Tibial nerve (tissue), 4 donors: ENCODE measurements at regions not wholly inside any gene's neighbourhood (a gene's known extent, or its start where the extent isn't known, plus 50 kb on each side); places are given as distances from the start of the nearest gene placed in this dataset.

Experiments
- DNase-seq, 2 donors: peaks; one replicate each; pipeline ENCODE4 v3.0.0-alpha.2; 2019; ENCODE audit warnings: low spot score in 2 of 2
- H3K27ac ChIP-seq, 4 donors: fragments of 200-600 bp; sonication (generic) in 3 of 4; one replicate each; pipeline ENCODE4 v1.5.1; 2017 to 2019; ENCODE audit warnings: mild to moderate bottlenecking in 1 of 4
- H3K27me3 ChIP-seq, 2 donors: fragments of 200-600 bp; sonication (generic) in 1 of 2; one replicate each; pipeline versions ENCODE4 v1.5.1 to v1.6.0; 2017 to 2019
- H3K36me3 ChIP-seq, 3 donors: fragments of 200-600 bp; sonication (generic); one replicate each; pipeline ENCODE4 v1.5.1; 2018 to 2019
- H3K4me1 ChIP-seq, 4 donors: fragments of 200-600 bp; sonication (generic) in 3 of 4; one replicate each; pipeline ENCODE4 v1.5.1; 2017 to 2019
- H3K4me3 ChIP-seq, 4 donors: fragments of 200-600 bp; sonication (generic) in 3 of 4; one replicate each; pipeline ENCODE4 v1.5.1; 2017 to 2019; ENCODE audit warnings: mild to moderate bottlenecking in 1 of 4, moderate library complexity in 1 of 4
- H3K9me3 ChIP-seq, 4 donors: fragments of 200-600 bp; sonication (generic) in 3 of 4; one replicate each; pipeline ENCODE4 v1.5.1; 2017 to 2019
- EP300 ChIP-seq, 2 donors: sonication (generic); formaldehyde crosslinking; IDR thresholded peaks; one replicate each; pipeline ENCODE4 v1.6.1; 2017; ENCODE audit warnings: antibody characterized with exemption in 2 of 2, mild to moderate bottlenecking in 1 of 2
- POLR2A ChIP-seq, 2 donors: fragments of 450-650 bp; IDR thresholded peaks; one replicate each; pipeline ENCODE4 v1.6.1; 2017; ENCODE audit warnings: antibody characterized with exemption in 2 of 2, mild to moderate bottlenecking in 2 of 2, moderate library complexity in 2 of 2
- WGBS, 2 donors: methylation state at CpG; one replicate each; pipeline ENCODE4 v1.1.5; 2018; 5-methylcytosine and 5-hydroxymethylcytosine counted together
- TF ChIP-seq, protein P1 (sequence below), 5 experiments: fragments of 200-600 bp in 3 of 5; fragments of 450-650 bp in 2 of 5; sonication (generic) in 3 of 5; IDR thresholded peaks; one replicate each; pipeline ENCODE4 v1.5.1; 2016 to 2019; ENCODE audit warnings: antibody characterized with exemption in 5 of 5, mild to moderate bottlenecking in 3 of 5, moderate library complexity in 2 of 5

DNA sequence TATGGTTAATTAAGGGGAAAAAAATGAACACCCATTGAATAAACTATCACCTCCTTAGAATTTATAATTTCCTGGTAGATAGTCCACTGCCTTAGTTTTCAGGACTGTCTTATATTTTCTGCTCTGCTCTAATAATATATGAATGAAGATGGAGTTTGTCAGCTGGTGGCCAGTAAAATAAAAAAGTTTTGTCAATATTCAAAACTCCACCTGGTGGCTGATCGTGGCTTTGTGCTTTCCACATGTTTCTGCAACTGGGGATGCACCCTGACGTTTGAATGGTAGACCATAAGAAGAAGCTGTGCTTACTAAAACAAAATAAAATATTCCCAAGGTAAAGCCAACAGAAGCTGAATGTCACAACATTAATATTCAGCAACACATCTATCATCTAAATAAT is 286.6 kb upstream of the IZUMO3 start:
- Histone ChIP-seq H3K27me3 (no peaks in the 10 kb centered on the region), H3K36me3 (no peaks in the 10 kb centered on the region), H3K9me3 (no peaks in the 10 kb centered on the region), H3K27ac (no peak overlapping the region), H3K4me3 (no peak overlapping the region), H3K4me1 (no peaks in the 10 kb centered on the region)
- WGBS, 2 donors, result 32% methylated on average over 2 of the region's 2 CpGs
- TF ChIP-seq EP300 (IDR thresholded peaks at IDR 0.05) (no peak), POLR2A (IDR thresholded peaks at IDR 0.05) (no peak)
- TF ChIP-seq, protein P1, sequence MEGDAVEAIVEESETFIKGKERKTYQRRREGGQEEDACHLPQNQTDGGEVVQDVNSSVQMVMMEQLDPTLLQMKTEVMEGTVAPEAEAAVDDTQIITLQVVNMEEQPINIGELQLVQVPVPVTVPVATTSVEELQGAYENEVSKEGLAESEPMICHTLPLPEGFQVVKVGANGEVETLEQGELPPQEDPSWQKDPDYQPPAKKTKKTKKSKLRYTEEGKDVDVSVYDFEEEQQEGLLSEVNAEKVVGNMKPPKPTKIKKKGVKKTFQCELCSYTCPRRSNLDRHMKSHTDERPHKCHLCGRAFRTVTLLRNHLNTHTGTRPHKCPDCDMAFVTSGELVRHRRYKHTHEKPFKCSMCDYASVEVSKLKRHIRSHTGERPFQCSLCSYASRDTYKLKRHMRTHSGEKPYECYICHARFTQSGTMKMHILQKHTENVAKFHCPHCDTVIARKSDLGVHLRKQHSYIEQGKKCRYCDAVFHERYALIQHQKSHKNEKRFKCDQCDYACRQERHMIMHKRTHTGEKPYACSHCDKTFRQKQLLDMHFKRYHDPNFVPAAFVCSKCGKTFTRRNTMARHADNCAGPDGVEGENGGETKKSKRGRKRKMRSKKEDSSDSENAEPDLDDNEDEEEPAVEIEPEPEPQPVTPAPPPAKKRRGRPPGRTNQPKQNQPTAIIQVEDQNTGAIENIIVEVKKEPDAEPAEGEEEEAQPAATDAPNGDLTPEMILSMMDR (IDR thresholded peaks at IDR 0.05), result no peak
- no peak for DNase-seq

DNA sequence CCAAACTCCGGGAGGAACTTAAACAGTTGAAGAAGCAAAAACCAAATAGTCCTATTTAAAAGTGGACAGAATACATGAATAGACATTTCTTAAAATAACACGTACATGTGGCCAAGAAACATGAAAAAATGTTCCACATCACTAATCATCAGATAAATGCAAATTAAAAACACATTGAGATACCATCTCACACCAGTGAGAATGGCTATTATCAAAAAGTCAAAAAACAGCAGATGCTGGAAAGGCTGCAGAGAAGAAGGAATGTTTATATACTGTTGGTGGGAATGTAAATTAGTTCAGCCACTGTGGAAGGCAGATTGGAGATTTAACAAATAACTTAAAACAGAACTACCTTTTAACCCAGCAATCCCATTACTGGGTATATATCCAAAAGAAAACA is 283.0 kb upstream of the IZUMO3 start:
- H3K4me1 ChIP-seq, result no peaks in the 10 kb centered on the region
- TF ChIP-seq EP300 (IDR thresholded peaks at IDR 0.05) (no peak), POLR2A (IDR thresholded peaks at IDR 0.05) (no peak)
- TF ChIP-seq, protein P1 (IDR thresholded peaks at IDR 0.05), result no peak
- DNase-seq, result no peak
- no peaks in the 10 kb centered on the region for H3K27me3 ChIP-seq
- WGBS, 2 donors, result 61 to 71% methylated on average over 2 of the region's 2 CpGs
- no peaks in the 10 kb centered on the region for H3K36me3 ChIP-seq
- H3K4me3 ChIP-seq, result no peak overlapping the region
- H3K9me3 ChIP-seq, result no peaks in the 10 kb centered on the region
- H3K27ac ChIP-seq, result no peak overlapping the region

DNA sequence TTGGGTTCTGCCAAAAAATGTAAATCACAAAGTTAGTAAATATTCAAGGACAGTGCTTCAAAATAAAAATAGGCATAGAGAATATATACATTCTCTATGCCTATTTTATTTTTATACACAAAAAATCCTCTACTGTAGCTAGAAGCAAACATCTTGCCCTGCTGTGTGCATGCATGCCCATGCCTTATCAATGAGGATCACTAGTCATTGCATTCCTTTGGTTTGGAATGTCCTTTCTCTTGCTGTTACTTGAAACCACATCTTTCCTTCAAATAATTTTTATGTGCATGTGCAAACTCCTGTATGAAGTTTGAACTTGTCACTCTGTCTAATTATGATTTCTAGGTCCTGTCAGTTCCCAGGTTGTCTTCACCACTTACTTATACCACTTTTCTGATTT is 278.9 kb upstream of the IZUMO3 start:
- no peak overlapping the region for H3K27ac ChIP-seq
- TF ChIP-seq POLR2A (IDR thresholded peaks at IDR 0.05) (no peak), EP300 (IDR thresholded peaks at IDR 0.05) (no peak)
- TF ChIP-seq, protein P1 (IDR thresholded peaks at IDR 0.05), result no peak
- no peak overlapping the region for H3K4me3 ChIP-seq
- no peaks in the 10 kb centered on the region for H3K9me3 ChIP-seq
- no peaks in the 10 kb centered on the region for H3K36me3 ChIP-seq
- DNase-seq, result no peak
- no peaks in the 10 kb centered on the region for H3K27me3 ChIP-seq
- no peaks in the 10 kb centered on the region for H3K4me1 ChIP-seq

DNA sequence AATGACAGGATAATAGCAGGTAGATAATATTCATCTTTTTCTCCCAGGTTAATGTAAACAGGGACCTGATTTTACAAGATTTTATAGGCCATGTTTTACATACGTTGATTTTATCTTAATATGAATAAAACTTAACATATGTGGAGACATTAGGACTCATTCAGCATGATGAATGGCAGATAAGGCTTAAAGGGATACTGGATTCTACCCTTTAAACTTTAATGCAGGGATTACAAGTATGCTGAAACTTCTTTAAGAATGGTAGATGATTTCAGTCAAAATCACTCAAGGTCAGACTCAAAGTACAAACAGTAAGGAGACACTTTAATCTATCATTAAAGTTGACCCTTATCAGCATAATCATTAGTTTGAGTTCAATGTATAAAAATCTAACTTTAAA is 274.5 kb upstream of the IZUMO3 start:
- DNase-seq, result no peak
- Histone ChIP-seq H3K9me3 (no peaks in the 10 kb centered on the region), H3K4me3 (no peak overlapping the region), H3K4me1 (no peaks in the 10 kb centered on the region), H3K27ac (no peak overlapping the region), H3K36me3 (no peaks in the 10 kb centered on the region), H3K27me3 (no peaks in the 10 kb centered on the region)
- TF ChIP-seq, protein P1 (IDR thresholded peaks at IDR 0.05), result no peak
- 57 to 65% methylated on average over 1 of the region's 1 CpG for WGBS, 2 donors

DNA sequence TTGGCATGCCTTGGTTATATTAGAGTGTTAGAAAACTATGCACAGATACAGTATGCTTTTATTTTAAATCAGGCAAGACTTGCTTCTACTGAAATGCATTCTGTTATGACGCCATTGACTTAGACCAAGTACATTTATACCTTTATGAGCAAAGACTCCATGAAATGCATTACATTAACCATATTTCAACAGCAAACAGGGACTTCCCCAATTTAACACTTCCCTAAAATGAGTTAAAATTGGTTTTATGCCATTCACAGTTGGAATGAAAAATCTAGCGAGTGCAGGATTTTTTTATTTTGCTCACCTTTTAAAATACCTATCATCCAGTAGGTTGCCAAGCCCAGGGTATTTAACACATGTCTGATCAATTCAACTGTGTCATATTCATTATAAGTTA is 272.1 kb upstream of the IZUMO3 start:
- H3K4me1 ChIP-seq, result no peaks in the 10 kb centered on the region
- WGBS, 2 donors, result 87 to 95% methylated on average over 2 of the region's 2 CpGs

More for the DNA sequence above, 272.1 kb upstream of the IZUMO3 start:
- Histone ChIP-seq H3K4me3 (no peak overlapping the region), H3K27ac (no peak overlapping the region), H3K36me3 (no peaks in the 10 kb centered on the region), H3K27me3 (no peaks in the 10 kb centered on the region), H3K9me3 (no peaks in the 10 kb centered on the region)
- no peak for DNase-seq
- TF ChIP-seq, protein P1 (IDR thresholded peaks at IDR 0.05), result no peak
